ENCODE measurements at regions not wholly inside any gene's neighbourhood (a gene's known extent, or its start where the extent isn't known, plus 50 kb on each side); places are given as distances from the start of the nearest gene placed in this dataset.
A peak's percentile ranks its signal among the peaks of the same experiment; 100 is the strongest.

GRCh38 chr1:101086783-101087182 is 61.2 kb upstream of the DPH5 start:
- no peak for ATAC-seq
- DNase-seq: no peak

DNA sequence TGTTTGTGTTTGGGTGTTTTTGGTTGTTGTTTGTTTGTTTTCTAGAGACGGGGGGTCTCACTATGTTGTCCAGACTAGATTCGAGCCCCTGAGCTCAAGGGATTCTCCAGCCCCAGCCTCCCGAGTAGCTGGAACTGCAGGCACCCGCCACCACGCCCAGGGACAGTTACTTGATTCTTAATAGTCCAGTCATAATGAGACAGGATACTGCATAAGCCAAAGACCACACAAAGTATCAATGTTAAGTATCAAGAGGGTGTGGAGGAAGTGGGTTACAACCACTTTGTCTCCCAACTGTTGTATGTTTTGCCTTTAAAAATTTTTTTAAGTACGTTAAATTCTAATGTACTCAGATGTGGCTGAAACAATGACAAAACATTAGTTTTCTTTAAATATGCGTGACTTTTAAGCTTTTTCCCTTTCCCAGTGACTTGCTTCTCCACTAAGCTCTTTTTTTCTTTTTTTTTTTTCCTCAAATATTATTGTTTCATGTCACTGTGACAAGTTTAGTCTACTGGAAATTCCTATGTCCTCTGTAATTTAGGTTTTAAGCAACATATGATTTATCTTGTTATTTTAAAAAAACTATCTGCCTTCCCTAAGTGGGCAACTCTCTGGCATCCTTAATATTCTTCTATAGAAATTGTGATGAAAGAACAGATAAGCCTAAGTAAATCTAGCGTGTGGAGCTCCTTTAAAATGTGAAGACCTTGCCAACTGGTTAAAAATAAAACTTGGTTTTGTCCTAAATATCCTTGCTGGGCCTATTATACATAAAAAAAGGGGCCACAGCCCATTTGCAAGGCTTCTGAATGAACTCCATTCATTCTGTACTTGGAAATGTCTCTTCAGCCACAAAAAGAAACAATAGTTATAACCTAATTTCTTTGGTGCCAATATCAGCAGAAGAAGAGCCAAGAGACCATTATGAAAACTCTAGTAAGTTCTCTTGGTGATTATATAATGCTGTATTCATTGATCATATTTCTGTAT is 56.2 kb upstream of the DPH5 start:
- peak; percentile 63 for DNase-seq

GRCh38 chr1:101080859-101081258 is 55.3 kb upstream of the DPH5 start:
- DNase-seq (no peak), ATAC-seq (no peak)

More for the DNA sequence above, 56.2 kb upstream of the DPH5 start:
- peak; percentile 98 for ATAC-seq

DNA sequence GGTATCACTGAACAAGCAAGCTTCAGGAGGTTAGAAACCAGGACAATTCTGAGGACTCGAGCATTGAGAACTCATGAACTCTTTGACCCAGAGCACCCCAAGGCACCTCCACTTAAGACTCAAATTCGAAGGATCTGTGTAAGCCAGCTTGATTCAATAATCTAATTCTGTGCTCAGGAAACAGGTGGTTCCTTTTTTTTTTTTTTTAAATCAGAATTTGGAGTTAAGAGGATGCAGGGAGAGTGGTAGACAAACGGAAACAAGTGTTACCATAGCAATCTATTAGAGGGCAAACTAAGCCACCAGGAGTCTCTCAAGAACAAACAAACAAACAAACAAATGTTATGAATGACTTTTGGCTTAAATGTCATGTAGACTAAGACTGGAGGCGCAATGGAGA is 53.8 kb upstream of the DPH5 start:
- DNase-seq (no peak), ATAC-seq (no peak)

DNA sequence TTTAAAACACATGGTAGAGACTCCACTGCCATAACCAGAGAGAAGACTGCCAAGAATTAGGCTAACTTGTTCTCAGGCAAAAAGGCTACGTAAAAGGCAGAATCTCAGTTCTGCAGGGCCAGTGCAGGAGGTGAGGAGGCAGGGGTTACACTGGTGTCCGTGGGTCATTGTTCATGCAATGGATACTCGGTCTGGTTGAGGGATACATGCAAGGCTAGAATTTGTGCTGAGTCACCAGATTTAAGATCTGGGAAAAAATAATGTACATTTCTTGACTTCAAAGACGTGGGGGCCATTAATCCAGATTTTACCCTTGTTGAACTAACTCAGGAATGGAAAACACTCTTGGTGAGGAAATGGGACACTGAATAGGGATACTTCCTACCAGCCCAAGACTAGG is 52.3 kb upstream of the DPH5 start:
- DNase-seq: no peak

GRCh38 chr1:101075926-101076325 is 50.3 kb upstream of the DPH5 start:
- ATAC-seq: no peak
- no peak for DNase-seq

More for the DNA sequence above, 52.3 kb upstream of the DPH5 start:
- ATAC-seq: no peak

Measured in stimulated activated naive CD8-positive, alpha-beta T cell treated with anti-CD3 and anti-CD28 coated beads, Interleukin-15, Interleukin-2, amounts not matched to agents 100 U/mL and 50 U/mL, for 24 hours (primary cell).